ENCODE measurements at regions not wholly inside any gene's neighbourhood (a gene's known extent, or its start where the extent isn't known, plus 50 kb on each side); places are given as distances from the start of the nearest gene placed in this dataset.

DNA sequence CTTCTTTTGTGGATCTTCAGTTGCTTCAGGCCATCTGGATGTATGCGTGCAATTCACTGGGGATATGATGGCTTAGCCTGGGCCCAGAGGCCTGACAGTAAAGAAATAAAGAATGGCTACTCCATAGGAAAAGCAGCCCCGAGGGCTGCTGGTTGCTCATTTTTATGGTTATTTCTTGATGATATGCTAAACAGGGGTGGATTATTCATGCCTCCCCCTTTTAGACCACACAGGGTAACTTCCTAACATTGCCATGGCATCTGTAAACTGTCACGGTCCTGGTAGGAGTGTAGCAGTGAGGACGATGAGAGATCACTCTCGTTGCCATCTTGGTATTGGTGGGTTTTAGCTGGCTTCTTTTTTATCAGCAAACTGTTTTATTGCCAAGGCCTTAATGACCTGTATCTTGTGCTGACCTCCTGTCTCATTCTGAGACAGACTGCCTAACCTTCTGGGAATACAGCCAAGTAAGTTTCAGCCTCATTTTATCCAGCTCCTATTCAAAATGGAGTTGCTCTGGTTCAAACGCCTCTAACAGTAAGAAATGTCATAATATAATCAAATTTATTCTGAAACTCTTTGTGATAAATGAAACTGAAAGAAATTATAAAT, 60.5 kb downstream of the DSEL start:
- 74% methylated on average over 6 of the region's 6 CpGs for WGBS
- DNase-seq (ENCODE audit: low spot score), result no peak
- H3K9ac ChIP-seq (ENCODE audit: low read depth in 1 of 2, low read length in 2 of 2), result no peak overlapping the region

More for the DNA sequence above, 60.5 kb downstream of the DSEL start:
- H3K36me3 ChIP-seq (ENCODE audit: control insufficient read depth in 4 of 4, insufficient read depth in 3 of 4, low read depth in 1 of 4, low read length in 3 of 4), result no peaks in the 10 kb centered on the region
- peaks cover 0 to 4% (median 0%) of the 10 kb centered on the region in 4 donors for H3K9me3 ChIP-seq (ENCODE audit: control insufficient read depth in 4 of 4, low read length in 3 of 4)
- H3K4me1 ChIP-seq (ENCODE audit: control insufficient read depth in 4 of 4, insufficient read depth in 4 of 4, low read length in 3 of 4), result no peaks in the 10 kb centered on the region
- peaks cover 0 to 3% (median 0%) of the 10 kb centered on the region in 4 donors for H3K27me3 ChIP-seq (ENCODE audit: control insufficient read depth in 4 of 4, insufficient read depth in 4 of 4, low read length in 3 of 4)
- TF ChIP-seq FOXA2 (IDR thresholded peaks at IDR 0.05) (no peak), EGR1 (IDR thresholded peaks at IDR 0.05; ENCODE audit: low read depth in 2 of 2) (no peak), YY1 (IDR thresholded peaks at IDR 0.05) (no peak), NR2F2 (IDR thresholded peaks at IDR 0.05) (no peak), SP1 (IDR thresholded peaks at IDR 0.05) (no peak), GABPA (IDR thresholded peaks at IDR 0.05 in 1 of 2, conservative IDR thresholded peaks at IDR 0.05 in 1 of 2) (no peak), HNF4G (IDR thresholded peaks at IDR 0.05) (no peak), HNF4A (conservative IDR thresholded peaks at IDR 0.05) (no peak), JUND (IDR thresholded peaks at IDR 0.05) (no peak), TAF1 (conservative IDR thresholded peaks at IDR 0.05) (no peak), FOXA1 (IDR thresholded peaks at IDR 0.05) (no peak), RAD21 (IDR thresholded peaks at IDR 0.05) (no peak)
- TF ChIP-seq, protein P1, sequence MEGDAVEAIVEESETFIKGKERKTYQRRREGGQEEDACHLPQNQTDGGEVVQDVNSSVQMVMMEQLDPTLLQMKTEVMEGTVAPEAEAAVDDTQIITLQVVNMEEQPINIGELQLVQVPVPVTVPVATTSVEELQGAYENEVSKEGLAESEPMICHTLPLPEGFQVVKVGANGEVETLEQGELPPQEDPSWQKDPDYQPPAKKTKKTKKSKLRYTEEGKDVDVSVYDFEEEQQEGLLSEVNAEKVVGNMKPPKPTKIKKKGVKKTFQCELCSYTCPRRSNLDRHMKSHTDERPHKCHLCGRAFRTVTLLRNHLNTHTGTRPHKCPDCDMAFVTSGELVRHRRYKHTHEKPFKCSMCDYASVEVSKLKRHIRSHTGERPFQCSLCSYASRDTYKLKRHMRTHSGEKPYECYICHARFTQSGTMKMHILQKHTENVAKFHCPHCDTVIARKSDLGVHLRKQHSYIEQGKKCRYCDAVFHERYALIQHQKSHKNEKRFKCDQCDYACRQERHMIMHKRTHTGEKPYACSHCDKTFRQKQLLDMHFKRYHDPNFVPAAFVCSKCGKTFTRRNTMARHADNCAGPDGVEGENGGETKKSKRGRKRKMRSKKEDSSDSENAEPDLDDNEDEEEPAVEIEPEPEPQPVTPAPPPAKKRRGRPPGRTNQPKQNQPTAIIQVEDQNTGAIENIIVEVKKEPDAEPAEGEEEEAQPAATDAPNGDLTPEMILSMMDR (IDR thresholded peaks at IDR 0.05; ENCODE audit: low read depth, low read length, missing input control), result no peak
- TF ChIP-seq, protein P2, sequence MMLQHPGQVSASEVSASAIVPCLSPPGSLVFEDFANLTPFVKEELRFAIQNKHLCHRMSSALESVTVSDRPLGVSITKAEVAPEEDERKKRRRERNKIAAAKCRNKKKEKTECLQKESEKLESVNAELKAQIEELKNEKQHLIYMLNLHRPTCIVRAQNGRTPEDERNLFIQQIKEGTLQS (IDR thresholded peaks at IDR 0.05), result no peak
- TF ChIP-seq, protein P3, sequence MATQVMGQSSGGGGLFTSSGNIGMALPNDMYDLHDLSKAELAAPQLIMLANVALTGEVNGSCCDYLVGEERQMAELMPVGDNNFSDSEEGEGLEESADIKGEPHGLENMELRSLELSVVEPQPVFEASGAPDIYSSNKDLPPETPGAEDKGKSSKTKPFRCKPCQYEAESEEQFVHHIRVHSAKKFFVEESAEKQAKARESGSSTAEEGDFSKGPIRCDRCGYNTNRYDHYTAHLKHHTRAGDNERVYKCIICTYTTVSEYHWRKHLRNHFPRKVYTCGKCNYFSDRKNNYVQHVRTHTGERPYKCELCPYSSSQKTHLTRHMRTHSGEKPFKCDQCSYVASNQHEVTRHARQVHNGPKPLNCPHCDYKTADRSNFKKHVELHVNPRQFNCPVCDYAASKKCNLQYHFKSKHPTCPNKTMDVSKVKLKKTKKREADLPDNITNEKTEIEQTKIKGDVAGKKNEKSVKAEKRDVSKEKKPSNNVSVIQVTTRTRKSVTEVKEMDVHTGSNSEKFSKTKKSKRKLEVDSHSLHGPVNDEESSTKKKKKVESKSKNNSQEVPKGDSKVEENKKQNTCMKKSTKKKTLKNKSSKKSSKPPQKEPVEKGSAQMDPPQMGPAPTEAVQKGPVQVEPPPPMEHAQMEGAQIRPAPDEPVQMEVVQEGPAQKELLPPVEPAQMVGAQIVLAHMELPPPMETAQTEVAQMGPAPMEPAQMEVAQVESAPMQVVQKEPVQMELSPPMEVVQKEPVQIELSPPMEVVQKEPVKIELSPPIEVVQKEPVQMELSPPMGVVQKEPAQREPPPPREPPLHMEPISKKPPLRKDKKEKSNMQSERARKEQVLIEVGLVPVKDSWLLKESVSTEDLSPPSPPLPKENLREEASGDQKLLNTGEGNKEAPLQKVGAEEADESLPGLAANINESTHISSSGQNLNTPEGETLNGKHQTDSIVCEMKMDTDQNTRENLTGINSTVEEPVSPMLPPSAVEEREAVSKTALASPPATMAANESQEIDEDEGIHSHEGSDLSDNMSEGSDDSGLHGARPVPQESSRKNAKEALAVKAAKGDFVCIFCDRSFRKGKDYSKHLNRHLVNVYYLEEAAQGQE (IDR thresholded peaks at IDR 0.05), result no peak
- TF ChIP-seq, protein P4, sequence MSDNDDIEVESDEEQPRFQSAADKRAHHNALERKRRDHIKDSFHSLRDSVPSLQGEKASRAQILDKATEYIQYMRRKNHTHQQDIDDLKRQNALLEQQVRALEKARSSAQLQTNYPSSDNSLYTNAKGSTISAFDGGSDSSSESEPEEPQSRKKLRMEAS (IDR thresholded peaks at IDR 0.05), result no peak
- TF ChIP-seq, protein P5, sequence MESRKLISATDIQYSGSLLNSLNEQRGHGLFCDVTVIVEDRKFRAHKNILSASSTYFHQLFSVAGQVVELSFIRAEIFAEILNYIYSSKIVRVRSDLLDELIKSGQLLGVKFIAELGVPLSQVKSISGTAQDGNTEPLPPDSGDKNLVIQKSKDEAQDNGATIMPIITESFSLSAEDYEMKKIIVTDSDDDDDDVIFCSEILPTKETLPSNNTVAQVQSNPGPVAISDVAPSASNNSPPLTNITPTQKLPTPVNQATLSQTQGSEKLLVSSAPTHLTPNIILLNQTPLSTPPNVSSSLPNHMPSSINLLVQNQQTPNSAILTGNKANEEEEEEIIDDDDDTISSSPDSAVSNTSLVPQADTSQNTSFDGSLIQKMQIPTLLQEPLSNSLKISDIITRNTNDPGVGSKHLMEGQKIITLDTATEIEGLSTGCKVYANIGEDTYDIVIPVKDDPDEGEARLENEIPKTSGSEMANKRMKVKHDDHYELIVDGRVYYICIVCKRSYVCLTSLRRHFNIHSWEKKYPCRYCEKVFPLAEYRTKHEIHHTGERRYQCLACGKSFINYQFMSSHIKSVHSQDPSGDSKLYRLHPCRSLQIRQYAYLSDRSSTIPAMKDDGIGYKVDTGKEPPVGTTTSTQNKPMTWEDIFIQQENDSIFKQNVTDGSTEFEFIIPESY (IDR thresholded peaks at IDR 0.05), result no peak
- no peak overlapping the region for H3K4me3 ChIP-seq (ENCODE audit: low read depth in 1 of 3, low read length in 3 of 3)
- H3K27ac ChIP-seq (ENCODE audit: low read depth in 1 of 2, low read length in 2 of 2), result no peak overlapping the region

All from liver (tissue), 8 donors.